ENCODE measurements at regions not wholly inside any gene's neighbourhood (a gene's known extent, or its start where the extent isn't known, plus 50 kb on each side); places are given as distances from the start of the nearest gene placed in this dataset.

- TF ChIP-seq CTCF (IDR thresholded peaks at IDR 0.05; ENCODE audit: low read depth, low read length, poor library complexity, severe bottlenecking), result no peak
- TF ChIP-seq EZH2phosphoT487 (IDR thresholded peaks at IDR 0.05; ENCODE audit: borderline replicate concordance, low read length), result no peak
Measured at GRCh38 chr18:77550625-77551024, 301.0 kb downstream of the GALR1 start.
